IMR-90 (cell line): ENCODE measurements at regions not wholly inside any gene's neighbourhood (a gene's known extent, or its start where the extent isn't known, plus 50 kb on each side); places are given as distances from the start of the nearest gene placed in this dataset.
A peak's percentile ranks its signal among the peaks of the same experiment; 100 is the strongest.

Experiments
- ATAC-seq: fragments of 200-7000 bp; cut with Tn5 transposase; 2 replicates; pipeline ENCODE4 v1.9.1; 2020; ENCODE audit warnings: low read depth, mild to moderate bottlenecking, moderate library complexity
- BruUV-seq: library from RNA; stranded (reverse); fragments of 400-500 nt; replicated peaks from 2 replicates; lab custom pipeline; 2021; lab: Mats Ljungman, UMichigan
- CTCF ChIA-PET: fragments of 300-600 bp; formaldehyde crosslinking; extraction: SDS; loops from one replicate; lab custom pipeline; 2021; ENCODE audit warnings: antibody characterized with exemption; lab: Yijun Ruan, JAX
- POLR2A ChIA-PET: fragments of 300-600 bp; sonication (Branson Sonifier 250); formaldehyde crosslinking; loops from one replicate; lab custom pipeline; 2022; ENCODE audit warnings: antibody characterized with exemption; ENCODE audit not compliant: unreplicated experiment; lab: Charles Lee
- DNase-seq: peaks from one replicate; pipeline ENCODE4 v3.0.0; 2013
- H2AFZ ChIP-seq: replicated peaks from 2 replicates; pipeline ENCODE3; 2013; ENCODE audit warnings: low read length, mild to moderate bottlenecking; ENCODE audit not compliant: poor library complexity
- H2AK5ac ChIP-seq: 2 replicates; pipeline ENCODE4 v1.6.1; 2013; ENCODE audit warnings: low read depth, low read length, inconsistent platforms
- H2AK9ac ChIP-seq: replicated peaks from 2 replicates; pipeline ENCODE3; 2013; ENCODE audit warnings: mild to moderate bottlenecking, low read depth, low read length, moderate library complexity; ENCODE audit not compliant: poor library complexity
- H2BK120ac ChIP-seq: 2 replicates; pipeline ENCODE4 v1.6.1; 2013; ENCODE audit warnings: low read depth, low read length, inconsistent platforms
- H2BK15ac ChIP-seq: 3 replicates; pipeline ENCODE4 v1.6.1; 2013; ENCODE audit warnings: low read depth, low read length, inconsistent platforms
- H2BK20ac ChIP-seq: 2 replicates; pipeline ENCODE4 v1.6.1; 2013; ENCODE audit warnings: low read depth, mild to moderate bottlenecking, inconsistent platforms, low read length, moderate library complexity
- H2BK5ac ChIP-seq: 2 replicates; pipeline ENCODE4 v1.6.1; 2013; ENCODE audit warnings: mild to moderate bottlenecking, low read depth, low read length, inconsistent platforms; ENCODE audit not compliant: poor library complexity, severe bottlenecking
- H3K14ac ChIP-seq: replicated peaks from 2 replicates; pipeline ENCODE4 v1.6.1; 2013; ENCODE audit warnings: low read depth, low read length, inconsistent platforms
- H3K18ac ChIP-seq: 2 replicates; pipeline ENCODE4 v1.6.1; 2013; ENCODE audit warnings: low read depth, low read length, control low read depth
- H3K23ac ChIP-seq: 2 replicates; pipeline ENCODE4 v1.6.1; 2013; ENCODE audit warnings: low read depth, low read length, inconsistent platforms
- H3K27ac ChIP-seq: 2 replicates; pipeline ENCODE4 v1.5.1; 2013; ENCODE audit warnings: mild to moderate bottlenecking, control low read depth, low read length; ENCODE audit not compliant: insufficient read depth
- H3K27me3 ChIP-seq: 2 replicates; pipeline ENCODE4 v1.6.1; 2013; ENCODE audit warnings: low read length; ENCODE audit not compliant: control insufficient read depth, insufficient read depth
- H3K36me3 ChIP-seq: 2 replicates; pipeline ENCODE4 v1.6.1; 2013; ENCODE audit warnings: low read length, mixed read lengths; ENCODE audit not compliant: control insufficient read depth, insufficient read depth
- H3K4ac ChIP-seq: 2 replicates; pipeline ENCODE4 v1.6.1; 2013; ENCODE audit warnings: low read depth, low read length, inconsistent platforms
- H3K4me1 ChIP-seq: 2 replicates; pipeline ENCODE4 v1.6.1; 2013; ENCODE audit warnings: low read length, mixed read lengths; ENCODE audit not compliant: control insufficient read depth, insufficient read depth
- H3K4me2 ChIP-seq: 2 replicates; pipeline ENCODE4 v1.6.1; 2013; ENCODE audit warnings: low read depth, mild to moderate bottlenecking, control low read depth, low read length, moderate library complexity
- H3K4me3 ChIP-seq: 2 replicates; pipeline ENCODE4 v1.5.1; 2013; ENCODE audit warnings: low read depth, mild to moderate bottlenecking, control low read depth, low read length, moderate library complexity; ENCODE audit not compliant: insufficient read depth
- H3K56ac ChIP-seq: 2 replicates; pipeline ENCODE4 v1.6.1; 2013; ENCODE audit warnings: low read length, inconsistent platforms; ENCODE audit not compliant: insufficient read depth; ENCODE audit errors: extremely low read depth
- H3K79me1 ChIP-seq, 2 experiments: 2 replicates each; pipeline ENCODE4 v1.6.1; 2013; ENCODE audit warnings: low read length in 2 of 2, inconsistent platforms in 1 of 2, low read depth in 1 of 2
- H3K9ac ChIP-seq: 2 replicates; pipeline ENCODE4 v1.6.1; 2013; ENCODE audit warnings: low read depth, low read length, control low read depth
- H3K9me1 ChIP-seq: 2 replicates; pipeline ENCODE4 v1.6.1; 2013; ENCODE audit warnings: low read length, inconsistent platforms; ENCODE audit not compliant: insufficient read depth
- H3K9me3 ChIP-seq: 2 replicates; pipeline ENCODE4 v1.6.1; 2013; ENCODE audit warnings: low read length; ENCODE audit not compliant: control insufficient read depth, insufficient read depth
- H4K20me1 ChIP-seq: 2 replicates; pipeline ENCODE4 v1.6.1; 2013; ENCODE audit warnings: low read length, inconsistent platforms; ENCODE audit not compliant: insufficient read depth
- H4K5ac ChIP-seq: 2 replicates; pipeline ENCODE4 v1.6.1; 2013; ENCODE audit warnings: mild to moderate bottlenecking, low read depth, low read length, control low read depth
- H4K8ac ChIP-seq, 2 experiments: 2 replicates each; pipeline ENCODE4 v1.6.1; 2013; ENCODE audit warnings: low read depth in 2 of 2, low read length in 2 of 2, control low read depth in 1 of 2, inconsistent platforms in 1 of 2
- H4K91ac ChIP-seq: 2 replicates; pipeline ENCODE4 v1.6.1; 2013; ENCODE audit warnings: low read depth, low read length, inconsistent platforms; ENCODE audit not compliant: insufficient read depth
- MAZ ChIP-seq: IDR thresholded peaks from 2 replicates; pipeline ENCODE4 v1.6.1; 2012; ENCODE audit warnings: low read depth, mild to moderate bottlenecking, low read length, improper control_type of control experiment, moderate library complexity, borderline replicate concordance
- NFE2L2 ChIP-seq: fragments of 150-350 bp; IDR thresholded peaks from 2 replicates; pipeline ENCODE4 v1.6.1; 2016; ENCODE audit warnings: low read depth, mild to moderate bottlenecking, low read length
- WGBS, 2 experiments: methylation state at CpG; one replicate each; pipeline versions ENCODE4 v1.1.5 to v1.1.7; 2013; ENCODE audit warnings: missing lambda C conversion rate in 2 of 2; ENCODE audit not compliant: insufficient read length in 1 of 2; ENCODE audit errors: extremely low coverage in 2 of 2; 5-methylcytosine and 5-hydroxymethylcytosine counted together
- dilution Hi-C: fragments of 300-500 bp; cut with HindIII; formaldehyde crosslinking; loops from one replicate; pipeline ENCODE4 v1.14.3; 2018; ENCODE audit warnings: low sequenced_read_pairs; ENCODE audit not compliant: unreplicated experiment
- in situ Hi-C: fragments of 300-500 bp; cut with MboI; formaldehyde crosslinking; loops from 3 replicates; pipeline ENCODE4 v1.14.3; 2019; ENCODE audit warnings: low sequenced_read_pairs, inconsistent platforms, mixed read lengths
- intact Hi-C: fragments of 100-400 bp; cut with micrococcal nuclease; formaldehyde crosslinking; loops from 2 replicates; pipeline ENCODE4 v1.10.0; 2022
- TF ChIP-seq, protein P1 (sequence below): fragments of 150-350 bp; IDR thresholded peaks from 2 replicates; pipeline ENCODE4 v1.6.1; 2017; ENCODE audit warnings: mild to moderate bottlenecking, antibody characterized with exemption, low read length, low read depth

DNA sequence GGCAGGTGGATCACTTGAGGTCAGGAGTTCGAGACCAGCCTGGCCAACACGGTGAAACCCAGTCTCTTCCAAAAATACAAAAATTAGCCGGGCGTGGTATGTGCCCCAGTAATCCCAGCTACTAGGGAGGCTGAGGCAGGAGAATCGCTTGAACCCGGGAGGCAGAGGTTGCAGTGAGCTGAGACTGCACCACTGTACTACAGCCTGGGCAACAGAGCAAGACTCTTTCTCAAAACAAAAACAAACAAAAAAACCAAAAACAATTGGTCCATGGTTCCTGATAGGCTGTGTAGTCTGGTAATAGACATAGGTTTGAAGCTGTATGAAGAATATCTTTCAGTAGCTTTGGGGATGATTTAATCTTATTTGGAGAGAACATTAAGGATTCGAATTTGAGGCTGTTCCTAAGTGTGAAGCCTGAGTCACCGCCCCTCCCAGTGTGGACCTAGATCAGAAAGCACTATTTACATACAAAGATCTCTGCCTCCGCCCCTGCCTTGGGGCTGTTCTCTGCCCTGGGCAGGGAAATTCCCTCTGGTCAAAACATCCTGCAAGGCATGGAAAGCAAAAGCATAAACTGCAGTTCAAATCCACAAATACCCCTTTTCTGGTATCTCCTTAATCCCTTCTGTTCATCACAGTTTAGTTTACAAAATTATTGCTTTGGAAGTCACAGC is 52.8 kb upstream of the PMAIP1 start:
- no peak overlapping the region for H3K4ac ChIP-seq
- H2BK20ac ChIP-seq: no peak overlapping the region
- dilution Hi-C loops: no loop called here
- H2BK120ac ChIP-seq: no peak overlapping the region
- ChIA-PET CTCF (no interaction called here), POLR2A (no interaction called here)
- no peak overlapping the region for H3K4me2 ChIP-seq
- no peaks in the 10 kb centered on the region for H3K79me1 ChIP-seq
- no peak for TF ChIP-seq NFE2L2
- TF ChIP-seq, protein P1, sequence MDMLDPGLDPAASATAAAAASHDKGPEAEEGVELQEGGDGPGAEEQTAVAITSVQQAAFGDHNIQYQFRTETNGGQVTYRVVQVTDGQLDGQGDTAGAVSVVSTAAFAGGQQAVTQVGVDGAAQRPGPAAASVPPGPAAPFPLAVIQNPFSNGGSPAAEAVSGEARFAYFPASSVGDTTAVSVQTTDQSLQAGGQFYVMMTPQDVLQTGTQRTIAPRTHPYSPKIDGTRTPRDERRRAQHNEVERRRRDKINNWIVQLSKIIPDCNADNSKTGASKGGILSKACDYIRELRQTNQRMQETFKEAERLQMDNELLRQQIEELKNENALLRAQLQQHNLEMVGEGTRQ: no peak
- peak; percentile 46; the same call in 1 of the 2 replicates for TF ChIP-seq MAZ
- H3K23ac ChIP-seq: no peak overlapping the region
- no peak overlapping the region for H2BK5ac ChIP-seq
- in situ Hi-C loops: loop anchor here (10.0 to 25.0 kb wide), 2 partner anchors 565 to 698 kb away; no protein-coding TSS in a partner anchor
- H3K9ac ChIP-seq: no peak overlapping the region
- no peak overlapping the region for H2AK9ac ChIP-seq
- peak; percentile 73 for DNase-seq
- intact Hi-C loops: no loop called here
- H3K18ac ChIP-seq: no peak overlapping the region
- no peaks in the 10 kb centered on the region for H3K27me3 ChIP-seq
- H3K9me3 ChIP-seq: no peaks in the 10 kb centered on the region
- H3K56ac ChIP-seq: no peak overlapping the region
- H4K20me1 ChIP-seq: no peaks in the 10 kb centered on the region
- no peak overlapping the region for H4K5ac ChIP-seq
- no peak overlapping the region for H3K4me3 ChIP-seq
- H3K27ac ChIP-seq: no peak overlapping the region
- H3K36me3 ChIP-seq: no peaks in the 10 kb centered on the region
- no peak overlapping the region for H2AK5ac ChIP-seq
- no peak overlapping the region for H2AFZ ChIP-seq
- H3K4me1 ChIP-seq: peaks cover 6% of the 10 kb centered on the region; the same call in 1 of the 2 replicates
- BruUV-seq: no TSS peak
- H3K9me1 ChIP-seq: no peaks in the 10 kb centered on the region
- H3K14ac ChIP-seq: no peak overlapping the region
- WGBS, 2 experiments: 71% methylated on average over 1 of the region's 9 CpGs; no CpG with 5 or more reads in 1 of the 2 experiments
- H4K91ac ChIP-seq: no peak overlapping the region
- no peak overlapping the region; a peak in 1 of 4 replicates for H4K8ac ChIP-seq
- H2BK15ac ChIP-seq: no peak overlapping the region
- peak; percentile 93 for ATAC-seq
